ENCODE measurements at regions not wholly inside any gene's neighbourhood (a gene's known extent, or its start where the extent isn't known, plus 50 kb on each side); places are given as distances from the start of the nearest gene placed in this dataset.
"Not testable (repeated sequence)": the region's sequence is repeated elsewhere in the genome, so short reads cannot be mapped to it uniquely, and the experiment has no call there.

- no peak for DNase-seq
These were observed 71.2 kb downstream of the RMI2 start for GRCh38 chr16:11416228-11417001.

- DNase-seq = no peak
These were observed 72.2 kb downstream of the RMI2 start for GRCh38 chr16:11417487-11417886.

- no peak for DNase-seq
These were observed 73.2 kb downstream of the RMI2 start for GRCh38 chr16:11418506-11418905.

GRCh38 chr16:11420067-11420466 is 74.8 kb downstream of the RMI2 start:
- not testable (repeated sequence) for DNase-seq

GRCh38 chr16:11420895-11421294 is 75.6 kb downstream of the RMI2 start:
- no peak for DNase-seq

GRCh38 chr16:11422381-11423314 is 77.4 kb downstream of the RMI2 start:
- DNase-seq = no peak

GRCh38 chr16:11423315-11424117 is 78.3 kb downstream of the RMI2 start:
- DNase-seq = no peak

GRCh38 chr16:11424118-11424460 is 78.8 kb downstream of the RMI2 start:
- no peak for DNase-seq

GRCh38 chr16:11425140-11425539 is 79.9 kb downstream of the RMI2 start:
- DNase-seq = no peak

GRCh38 chr16:11428623-11428953 is 83.3 kb downstream of the RMI2 start:
- no peak for DNase-seq

GRCh38 chr16:11429123-11429522 is 83.9 kb downstream of the RMI2 start:
- no peak for DNase-seq

GRCh38 chr16:11429823-11430222 is 84.6 kb downstream of the RMI2 start:
- no peak for DNase-seq

- DNase-seq = no peak
These were observed 85.5 kb downstream of the RMI2 start for GRCh38 chr16:11430601-11431317.

- no peak for DNase-seq
These were observed 86.7 kb downstream of the RMI2 start for GRCh38 chr16:11431915-11432465.

GRCh38 chr16:11432856-11433395 is 87.7 kb downstream of the RMI2 start:
- DNase-seq = no peak

- no peak for DNase-seq
These were observed 90.3 kb downstream of the RMI2 start for GRCh38 chr16:11435576-11435975.

- no peak for DNase-seq
These were observed 91.8 kb downstream of the RMI2 start for GRCh38 chr16:11437069-11437468.

- no peak for DNase-seq
These were observed 94.8 kb downstream of the RMI2 start for GRCh38 chr16:11439790-11440656.

GRCh38 chr16:11440657-11441012 is 95.4 kb downstream of the RMI2 start:
- DNase-seq = no peak

GRCh38 chr16:11445486-11445885 is 100.2 kb downstream of the RMI2 start:
- DNase-seq = no peak

- no peak for DNase-seq
These were observed 101.4 kb downstream of the RMI2 start for GRCh38 chr16:11446566-11447119.

Measured in activated naive CD4-positive, alpha-beta T cell treated with anti-CD3 and anti-CD28 coated beads, Interleukin-2, amount 50 U/mL, for 16 hours (primary cell).